HL-60 (cell line): ENCODE measurements at regions not wholly inside any gene's neighbourhood (a gene's known extent, or its start where the extent isn't known, plus 50 kb on each side); places are given as distances from the start of the nearest gene placed in this dataset.

Source experiments
- POLR2AphosphoS5 ChIP-seq: IDR thresholded peaks from 2 replicates; pipeline ENCODE4 v1.6.1; 2012; ENCODE audit warnings: low read depth
- REST ChIP-seq: IDR thresholded peaks from 2 replicates; pipeline ENCODE4 v1.6.1; 2012; ENCODE audit warnings: low read depth; ENCODE audit not compliant: insufficient replicate concordance
- TF ChIP-seq, protein P1 (sequence below): IDR thresholded peaks from one replicate; pipeline ENCODE4 v1.5.1; 2011; ENCODE audit warnings: low read length, control low read depth, inconsistent platforms; ENCODE audit not compliant: insufficient read depth

DNA sequence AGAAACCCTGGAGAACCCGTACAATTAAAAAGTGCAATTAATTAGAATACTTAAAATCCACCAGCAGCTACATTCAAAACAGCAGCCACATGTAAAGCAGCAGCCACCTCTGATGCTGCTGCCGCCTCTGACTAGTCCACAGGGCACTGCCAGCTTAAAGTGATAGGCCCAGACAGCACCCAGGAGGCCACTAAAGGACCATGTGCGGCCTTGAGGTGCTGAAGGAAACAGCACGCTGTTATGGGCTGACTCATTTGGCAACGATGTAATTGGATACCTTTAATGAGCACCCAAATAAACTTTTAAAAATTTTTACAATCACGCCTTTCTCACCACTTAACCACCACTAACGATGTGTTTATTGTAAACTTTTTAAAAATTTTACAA lies 209.3 kb upstream of the NCKAP5 start:
- TF ChIP-seq POLR2AphosphoS5 (no peak), REST (no peak)
- TF ChIP-seq, protein P1, sequence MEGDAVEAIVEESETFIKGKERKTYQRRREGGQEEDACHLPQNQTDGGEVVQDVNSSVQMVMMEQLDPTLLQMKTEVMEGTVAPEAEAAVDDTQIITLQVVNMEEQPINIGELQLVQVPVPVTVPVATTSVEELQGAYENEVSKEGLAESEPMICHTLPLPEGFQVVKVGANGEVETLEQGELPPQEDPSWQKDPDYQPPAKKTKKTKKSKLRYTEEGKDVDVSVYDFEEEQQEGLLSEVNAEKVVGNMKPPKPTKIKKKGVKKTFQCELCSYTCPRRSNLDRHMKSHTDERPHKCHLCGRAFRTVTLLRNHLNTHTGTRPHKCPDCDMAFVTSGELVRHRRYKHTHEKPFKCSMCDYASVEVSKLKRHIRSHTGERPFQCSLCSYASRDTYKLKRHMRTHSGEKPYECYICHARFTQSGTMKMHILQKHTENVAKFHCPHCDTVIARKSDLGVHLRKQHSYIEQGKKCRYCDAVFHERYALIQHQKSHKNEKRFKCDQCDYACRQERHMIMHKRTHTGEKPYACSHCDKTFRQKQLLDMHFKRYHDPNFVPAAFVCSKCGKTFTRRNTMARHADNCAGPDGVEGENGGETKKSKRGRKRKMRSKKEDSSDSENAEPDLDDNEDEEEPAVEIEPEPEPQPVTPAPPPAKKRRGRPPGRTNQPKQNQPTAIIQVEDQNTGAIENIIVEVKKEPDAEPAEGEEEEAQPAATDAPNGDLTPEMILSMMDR = no peak
